ENCODE measurements at regions not wholly inside any gene's neighbourhood (a gene's known extent, or its start where the extent isn't known, plus 50 kb on each side); places are given as distances from the start of the nearest gene placed in this dataset.

GRCh38 chr5:160175438-160176218 is 53.7 kb upstream of the FABP6 start:
- DNase-seq: peak; percentile 77

GRCh38 chr5:160174780-160175437 is 54.4 kb upstream of the FABP6 start:
- DNase-seq: no peak

GRCh38 chr5:160174290-160174689 is 55.0 kb upstream of the FABP6 start:
- DNase-seq: no peak

GRCh38 chr5:160171666-160172065 is 52.4 kb upstream of the PWWP2A start:
- DNase-seq: peak; percentile 9

GRCh38 chr5:160169326-160169725 is 50.1 kb upstream of the PWWP2A start:
- no peak for DNase-seq
